ENCODE measurements at regions not wholly inside any gene's neighbourhood (a gene's known extent, or its start where the extent isn't known, plus 50 kb on each side); places are given as distances from the start of the nearest gene placed in this dataset.

- TF ChIP-seq CTCF (IDR thresholded peaks at IDR 0.05; ENCODE audit: poor library complexity, severe bottlenecking), result no peak
- no peak for TF ChIP-seq EP300 (conservative IDR thresholded peaks at IDR 0.05; ENCODE audit: poor library complexity, severe bottlenecking)
- TF ChIP-seq EZH2 (IDR thresholded peaks at IDR 0.05; ENCODE audit: borderline replicate concordance, insufficient read depth, low read length, poor library complexity, severe bottlenecking), result no peak
- TF ChIP-seq POLR2AphosphoS5 (IDR thresholded peaks at IDR 0.05), result no peak
Measured at GRCh38 chr14:76641541-76641940, 119.7 kb upstream of the VASH1 start.

Measured in neural cell (in vitro differentiated cells).